K562 (cell line): ENCODE measurements at regions not wholly inside any gene's neighbourhood (a gene's known extent, or its start where the extent isn't known, plus 50 kb on each side); places are given as distances from the start of the nearest gene placed in this dataset.

Source experiments
- ATAC-seq: fragments of 200-7000 bp; cut with Tn5 transposase; 3 replicates; pipeline ENCODE4 v1.9.1; 2020; ENCODE audit warnings: moderate library complexity
- BruUV-seq: library from RNA; stranded (reverse); fragments of 400-500 nt; replicated peaks from 2 replicates; lab custom pipeline; 2021; lab: Mats Ljungman, UMichigan
- CTCF ChIA-PET: fragments of 300-600 bp; formaldehyde crosslinking; extraction: SDS; loops from one replicate; lab custom pipeline; 2021; ENCODE audit warnings: low intra/inter-chr PET ratio; lab: Yijun Ruan, JAX
- POLR2A ChIA-PET: fragments of 300-600, 350-650 bp; sonication (Branson Sonifier 250); formaldehyde crosslinking; extraction: SDS; loops from one replicate; lab custom pipeline; 2021; ENCODE audit warnings: antibody characterized with exemption, inconsistent platforms; lab: Yijun Ruan, JAX
- DNase-seq, 4 experiments: peaks; one replicate each; pipeline versions ENCODE4 v3.0.0 to v3.0.0-alpha.2; 2011 to 2018; ENCODE audit warnings: low spot score in 3 of 4, mixed read lengths in 3 of 4; ENCODE audit errors: extremely low read depth in 1 of 4
- FAIRE-seq: peaks from 2 replicates; lab custom pipeline; 2011; peaks lifted over from hg19 to GRCh38; lab: Jason Lieb, UNC
- H2AFZ ChIP-seq: 2 replicates; pipeline ENCODE4 v1.6.0; 2011; ENCODE audit warnings: low read depth, low read length, control low read depth, inconsistent platforms
- H3K27ac ChIP-seq: fragments of 200-600 bp; 3 replicates; pipeline ENCODE4 v1.8.0; 2011; ENCODE audit warnings: low read depth, mild to moderate bottlenecking, control low read depth, inconsistent platforms, low read length, moderate library complexity, mixed read lengths; ENCODE audit errors: extremely low read depth
- H3K27me3 ChIP-seq, 2 experiments: fragments of 300-600 bp in 1 of 2; 2 replicates in 1 of 2; 3 replicates in 1 of 2; pipeline versions ENCODE4 v1.6.0 to v1.8.0; 2011; ENCODE audit warnings: inconsistent platforms in 2 of 2, low read length in 2 of 2, mild to moderate bottlenecking in 1 of 2, mixed read lengths in 1 of 2, moderate library complexity in 1 of 2; ENCODE audit not compliant: control insufficient read depth in 2 of 2, insufficient read depth in 2 of 2
- H3K36me3 ChIP-seq: fragments of 300-600 bp; 3 replicates; pipeline ENCODE4 v1.8.0; 2011; ENCODE audit warnings: mild to moderate bottlenecking, low read length, inconsistent platforms; ENCODE audit not compliant: control insufficient read depth, insufficient read depth
- H3K4me1 ChIP-seq, 2 experiments: fragments of 200-600 bp in 1 of 2; replicated peaks in 1 of 2; 2 replicates in 1 of 2; 3 replicates in 1 of 2; pipeline versions ENCODE4 v1.5.1 to v1.8.0; 2011; ENCODE audit warnings: inconsistent platforms in 2 of 2, low read length in 2 of 2, mild to moderate bottlenecking in 1 of 2, mixed read lengths in 1 of 2, moderate library complexity in 1 of 2; ENCODE audit not compliant: control insufficient read depth in 2 of 2, insufficient read depth in 2 of 2
- H3K4me2 ChIP-seq: 2 replicates; pipeline ENCODE4 v1.6.1; 2011; ENCODE audit warnings: low read length, control low read depth, inconsistent platforms, mixed read lengths; ENCODE audit not compliant: insufficient read depth
- H3K4me3 ChIP-seq: fragments of 200-600 bp; sonication (generic), shearing (Covaris generic); 2 replicates; pipeline ENCODE4 v1.5.1; 2016; ENCODE audit warnings: control low read depth, inconsistent platforms
- H3K79me2 ChIP-seq: fragments of 200-600 bp; 3 replicates; pipeline ENCODE4 v1.8.0; 2011; ENCODE audit warnings: low read length, inconsistent platforms; ENCODE audit not compliant: control insufficient read depth, insufficient read depth
- H3K9ac ChIP-seq, 2 experiments: 2 replicates each; pipeline versions ENCODE4 v1.6.0 to v1.6.1; 2011; ENCODE audit warnings: low read depth in 2 of 2, low read length in 2 of 2, control low read depth in 1 of 2, inconsistent platforms in 1 of 2, mild to moderate bottlenecking in 1 of 2, mixed read lengths in 1 of 2; ENCODE audit not compliant: insufficient read depth in 1 of 2
- H3K9me1 ChIP-seq: one replicate; pipeline ENCODE4 v1.6.0; 2011; ENCODE audit warnings: inconsistent platforms, mild to moderate bottlenecking, low read length, moderate library complexity; ENCODE audit not compliant: control insufficient read depth, insufficient read depth
- H3K9me3 ChIP-seq: replicated peaks from 2 replicates; pipeline ENCODE4 v1.5.1; 2011; ENCODE audit warnings: low read depth, low read length, inconsistent platforms; ENCODE audit not compliant: control insufficient read depth, insufficient read depth
- H4K20me1 ChIP-seq: replicated peaks from 2 replicates; pipeline ENCODE4 v1.6.1; 2011; ENCODE audit warnings: low read length, inconsistent platforms, mixed read lengths; ENCODE audit not compliant: control insufficient read depth, insufficient read depth
- CHD7 ChIP-seq: fragments of 200-600 bp; sonication (generic); IDR thresholded peaks from one replicate; pipeline ENCODE4 v1.6.1; 2012; ENCODE audit warnings: mild to moderate bottlenecking, low read depth, low read length, inconsistent platforms
- MLLT1 ChIP-seq, 2 experiments: fragments of 450-650 bp; IDR thresholded peaks; 2 replicates each; pipeline ENCODE4 v1.6.1; 2016
- NFATC3 ChIP-seq: fragments of 450-650 bp; IDR thresholded peaks from 2 replicates; pipeline ENCODE4 v1.6.1; 2017; ENCODE audit warnings: mild to moderate bottlenecking
- NR2C2 ChIP-seq, 2 experiments: fragments of 200-800 bp in 1 of 2; sonication (Bioruptor generic) in 1 of 2; sonication (generic) in 1 of 2; formaldehyde crosslinking in 1 of 2; IDR thresholded peaks; 2 replicates each; pipeline versions ENCODE4 v1.6.1 to v1.8.0; 2016 to 2022; ENCODE audit warnings: mild to moderate bottlenecking in 1 of 2, missing compliant biosample characterization in 1 of 2, missing genetic modification characterization in 1 of 2, missing genetic modification reagents in 1 of 2
- ZNF143 ChIP-seq: sonication (generic); formaldehyde crosslinking; IDR thresholded peaks from 2 replicates; pipeline ENCODE4 v1.9.0; 2022; ENCODE audit warnings: mild to moderate bottlenecking, missing genetic modification reagents
- ZNF518B ChIP-seq: fragments of 250-450 bp; sonication (Bioruptor Pico); IDR thresholded peaks from 2 replicates; pipeline ENCODE4 v1.5.0; 2021; ENCODE audit warnings: mild to moderate bottlenecking, moderate library complexity
- WGBS: fragments of 100-300 bp; shearing (Covaris generic); methylation state at CpG from one replicate; pipeline ENCODE4 v1.1.6; 2016; ENCODE audit warnings: low coverage, mixed read lengths; ENCODE audit not compliant: insufficient coverage; ENCODE audit errors: missing lambda C conversion rate; 5-methylcytosine and 5-hydroxymethylcytosine counted together
- in situ Hi-C: fragments of 300-500 bp; cut with MboI; formaldehyde crosslinking; loops from 4 replicates; pipeline ENCODE4 v1.15.0; 2018; ENCODE audit warnings: inconsistent platforms, mixed read lengths
- intact Hi-C: fragments of 100-400 bp; cut with micrococcal nuclease; formaldehyde crosslinking; loops from 2 replicates; pipeline ENCODE4 v1.14.2; 2022

GRCh38 chr5:164959761-164960160, 1454.3 kb downstream of the MAT2B start:
- Histone ChIP-seq H3K4me1 (no peaks in the 10 kb centered on the region), H3K4me2 (no peak overlapping the region), H4K20me1 (no peaks in the 10 kb centered on the region), H3K27me3 (no peaks in the 10 kb centered on the region), H3K9ac (no peak overlapping the region), H3K9me1 (no peaks in the 10 kb centered on the region), H3K27ac (no peak overlapping the region), H2AFZ (no peak overlapping the region), H3K36me3 (no peaks in the 10 kb centered on the region), H3K4me3 (no peak overlapping the region), H3K79me2 (no peaks in the 10 kb centered on the region), H3K9me3 (no peaks in the 10 kb centered on the region)
- ChIA-PET POLR2A (no interaction called here), CTCF (no interaction called here)
- BruUV-seq: no TSS peak
- ATAC-seq: no peak
- no peak for DNase-seq
- WGBS: 0% methylated on average over 3 of the region's 4 CpGs
- in situ Hi-C loops (no loop called here), intact Hi-C loops (no loop called here)
- FAIRE-seq: no peak
- TF ChIP-seq ZNF143 (CRISPR knock-in tag): no peak
- TF ChIP-seq NFATC3: no peak
- TF ChIP-seq CHD7: no peak
- no peak for TF ChIP-seq ZNF518B (CRISPR knock-in tag)
- no peak for TF ChIP-seq NR2C2 (CRISPR knock-in tag; IDR thresholded peaks at IDR 0.05)
- TF ChIP-seq NR2C2 (tag; IDR thresholded peaks at IDR 0.05): no peak
- no peak for TF ChIP-seq MLLT1 (IDR thresholded peaks at IDR 0.05)
